ENCODE measurements at regions not wholly inside any gene's neighbourhood (a gene's known extent, or its start where the extent isn't known, plus 50 kb on each side); places are given as distances from the start of the nearest gene placed in this dataset.

DNA sequence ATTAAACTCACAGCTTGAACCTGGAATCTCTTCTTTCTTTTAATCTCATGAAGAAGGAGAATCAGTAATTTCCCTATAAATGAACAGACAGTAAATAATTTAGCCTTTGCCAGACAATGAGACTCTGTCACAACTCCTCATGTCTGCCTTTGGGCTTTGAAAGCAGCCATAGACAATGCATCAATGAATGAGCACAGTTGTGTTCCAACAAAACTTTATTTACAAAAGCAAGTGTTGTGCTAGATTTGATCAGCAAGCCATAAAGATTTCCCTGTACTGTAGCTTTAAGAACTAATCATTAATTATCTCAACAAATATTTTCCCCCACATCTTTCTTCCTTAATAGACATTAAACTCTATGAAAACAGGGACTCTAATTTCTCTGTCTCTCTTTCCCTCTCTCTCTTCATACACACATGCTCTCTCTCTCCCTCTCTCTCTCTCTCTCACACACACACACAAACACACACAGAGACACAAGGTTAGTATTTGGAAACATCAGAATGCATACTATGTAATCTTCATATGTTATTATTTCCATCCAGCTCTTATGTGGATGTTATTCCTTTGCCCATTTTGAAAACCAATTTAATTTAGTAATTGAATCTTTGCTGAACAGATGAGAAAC is 1209.8 kb upstream of the CDH6 start:
- Mint-ChIP-seq H3K9me3 (peaks cover 49% of the 10 kb centered on the region), H3K27ac (no peak overlapping the region), H3K4me1 (ENCODE audit: low read depth) (no peaks in the 10 kb centered on the region), H3K4me3 (no peak overlapping the region), H3K36me3 (ENCODE audit: low read depth) (no peaks in the 10 kb centered on the region), H3K27me3 (ENCODE audit: low read depth) (no peaks in the 10 kb centered on the region)
- DNase-seq (ENCODE audit: low spot score): no peak

DNA sequence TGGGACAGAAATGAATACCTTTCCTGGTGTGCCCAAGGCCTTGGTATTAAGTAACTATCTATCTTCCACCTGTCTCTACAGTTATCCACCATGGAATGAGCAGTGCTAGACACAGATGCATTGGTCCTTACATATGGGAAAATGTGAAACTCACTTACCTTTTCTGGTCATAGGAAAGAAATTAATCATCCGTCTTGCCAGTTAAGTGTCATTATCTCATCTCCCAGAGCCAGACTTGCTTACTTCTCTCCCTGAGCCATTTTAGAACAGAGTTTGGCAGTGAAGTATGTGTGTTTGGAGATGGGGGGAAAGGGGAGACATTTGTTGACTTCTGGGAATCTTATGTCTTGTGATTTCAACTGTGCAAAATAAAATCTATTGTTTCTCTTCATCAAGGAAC is 1211.0 kb upstream of the CDH6 start:
- Mint-ChIP-seq H3K4me3 (no peak overlapping the region), H3K27me3 (ENCODE audit: low read depth) (no peaks in the 10 kb centered on the region), H3K36me3 (ENCODE audit: low read depth) (no peaks in the 10 kb centered on the region), H3K27ac (no peak overlapping the region), H3K4me1 (ENCODE audit: low read depth) (no peaks in the 10 kb centered on the region), H3K9me3 (peaks cover 47% of the 10 kb centered on the region)
- DNase-seq (ENCODE audit: low spot score): no peak

DNA sequence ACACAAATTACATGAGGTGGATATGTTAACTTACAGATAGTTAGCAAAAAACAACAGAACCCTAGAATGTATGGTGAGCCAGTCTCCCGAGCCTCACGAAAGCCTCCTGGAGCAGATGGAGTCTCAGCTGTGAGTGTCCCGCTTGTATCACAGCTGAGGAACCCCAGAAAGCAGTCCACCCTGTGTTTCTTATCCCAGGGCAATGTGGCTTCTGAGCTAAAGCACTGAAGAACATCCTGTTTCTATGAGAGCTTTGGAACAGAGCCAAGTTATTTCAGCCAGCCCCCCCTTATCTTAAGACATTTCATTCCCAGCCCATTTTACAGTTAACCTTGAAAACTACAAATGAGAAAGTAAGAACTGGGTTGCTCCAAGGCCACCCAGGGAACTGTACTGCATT is 1220.9 kb upstream of the CDH6 start:
- H3K4me1 Mint-ChIP-seq (ENCODE audit: low read depth): no peaks in the 10 kb centered on the region
- H3K4me3 Mint-ChIP-seq: no peak overlapping the region

DNA sequence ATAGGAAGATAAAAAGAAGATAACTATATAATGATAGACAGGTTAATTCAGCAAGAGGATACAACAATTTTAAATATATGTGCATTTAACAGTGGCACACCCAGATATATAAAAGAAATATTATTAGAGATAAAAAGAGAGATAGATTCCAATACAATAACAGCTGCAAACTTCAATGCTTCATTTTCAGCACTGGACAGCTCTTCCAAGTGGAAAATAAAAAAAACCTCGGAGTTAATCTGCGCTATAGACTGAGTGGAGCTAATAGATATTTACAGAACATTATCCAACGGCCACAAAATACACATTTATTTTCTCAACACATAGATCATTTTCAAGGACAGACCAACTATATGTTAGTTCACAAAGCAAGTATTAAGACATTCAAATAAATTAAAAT is 1229.5 kb upstream of the CDH6 start:
- H3K36me3 Mint-ChIP-seq (ENCODE audit: low read depth): no peaks in the 10 kb centered on the region
- H3K9me3 Mint-ChIP-seq: peaks cover 67% of the 10 kb centered on the region
- H3K27me3 Mint-ChIP-seq (ENCODE audit: low read depth): no peaks in the 10 kb centered on the region
- no peak overlapping the region for H3K4me3 Mint-ChIP-seq
- H3K27ac Mint-ChIP-seq: no peak overlapping the region
- DNase-seq (ENCODE audit: low spot score): no peak
- no peaks in the 10 kb centered on the region for H3K4me1 Mint-ChIP-seq (ENCODE audit: low read depth)

More for the DNA sequence above, 1220.9 kb upstream of the CDH6 start:
- no peaks in the 10 kb centered on the region for H3K36me3 Mint-ChIP-seq (ENCODE audit: low read depth)
- peaks cover 28% of the 10 kb centered on the region for H3K9me3 Mint-ChIP-seq
- no peak for DNase-seq (ENCODE audit: low spot score)
- H3K27me3 Mint-ChIP-seq (ENCODE audit: low read depth): no peaks in the 10 kb centered on the region
- no peak overlapping the region for H3K27ac Mint-ChIP-seq

DNA sequence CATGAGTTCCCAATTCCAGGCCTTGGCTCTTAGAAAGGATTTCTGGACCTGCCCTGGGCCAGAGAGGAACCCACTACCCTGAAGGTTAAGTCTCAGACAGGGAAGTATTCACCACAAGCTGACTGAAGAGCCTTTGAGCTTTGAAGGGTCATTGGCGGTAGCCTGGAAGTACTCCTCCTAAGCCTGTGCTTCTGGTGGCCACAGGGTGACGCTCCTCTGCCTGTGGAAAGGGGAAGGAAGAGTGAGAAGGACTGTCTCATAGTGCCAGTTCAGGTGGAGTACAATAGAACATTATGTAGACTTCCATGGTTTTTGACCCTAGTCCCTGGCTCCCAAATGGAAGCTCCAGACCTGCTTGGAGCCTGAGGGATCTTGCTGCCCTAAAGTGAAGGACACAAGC is 1233.2 kb upstream of the CDH6 start:
- no peak overlapping the region for H3K27ac Mint-ChIP-seq
- H3K4me3 Mint-ChIP-seq: no peak overlapping the region
- peaks cover 55% of the 10 kb centered on the region for H3K9me3 Mint-ChIP-seq
- no peaks in the 10 kb centered on the region for H3K4me1 Mint-ChIP-seq (ENCODE audit: low read depth)
- no peaks in the 10 kb centered on the region for H3K27me3 Mint-ChIP-seq (ENCODE audit: low read depth)
- no peaks in the 10 kb centered on the region for H3K36me3 Mint-ChIP-seq (ENCODE audit: low read depth)
- no peak for DNase-seq (ENCODE audit: low spot score)

DNA sequence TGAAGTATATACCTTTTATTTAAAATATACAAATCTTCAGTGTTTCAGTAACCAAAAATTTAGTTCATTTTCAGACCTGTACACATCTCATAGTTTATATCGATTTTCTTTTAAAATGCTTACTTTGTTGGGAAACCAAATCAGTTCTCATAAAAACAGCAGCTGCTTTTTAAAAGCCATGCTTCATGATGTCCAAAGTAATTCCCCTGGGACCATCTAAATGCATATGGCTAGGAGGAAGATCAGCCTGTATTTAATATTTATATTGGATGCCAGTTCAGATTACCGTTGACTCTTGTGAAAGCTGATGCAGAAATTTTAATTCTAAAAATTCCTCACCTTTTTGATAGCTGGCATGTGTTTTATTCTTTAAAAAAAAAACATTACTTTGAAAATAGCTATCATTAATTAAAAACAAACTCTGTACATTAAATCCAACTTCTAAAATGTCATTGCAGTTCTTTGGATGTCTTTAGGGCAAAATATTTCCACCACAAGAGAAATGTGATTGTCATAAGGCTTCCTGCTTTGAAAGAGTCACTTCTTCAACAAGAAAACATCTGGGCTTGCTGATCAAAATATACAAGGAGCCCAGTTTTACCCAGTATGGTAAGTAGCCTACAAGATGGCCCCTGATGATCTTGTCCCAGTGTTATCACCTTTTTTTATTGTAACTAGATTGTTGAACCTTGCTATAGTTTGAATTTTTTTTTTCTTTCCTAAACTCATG is 1242.9 kb upstream of the CDH6 start:
- Mint-ChIP-seq H3K9me3 (peaks cover 9% of the 10 kb centered on the region), H3K4me3 (no peak overlapping the region), H3K27ac (no peak overlapping the region), H3K36me3 (ENCODE audit: low read depth) (no peaks in the 10 kb centered on the region), H3K4me1 (ENCODE audit: low read depth) (no peaks in the 10 kb centered on the region), H3K27me3 (ENCODE audit: low read depth) (no peaks in the 10 kb centered on the region)
- DNase-seq (ENCODE audit: low spot score): no peak

DNA sequence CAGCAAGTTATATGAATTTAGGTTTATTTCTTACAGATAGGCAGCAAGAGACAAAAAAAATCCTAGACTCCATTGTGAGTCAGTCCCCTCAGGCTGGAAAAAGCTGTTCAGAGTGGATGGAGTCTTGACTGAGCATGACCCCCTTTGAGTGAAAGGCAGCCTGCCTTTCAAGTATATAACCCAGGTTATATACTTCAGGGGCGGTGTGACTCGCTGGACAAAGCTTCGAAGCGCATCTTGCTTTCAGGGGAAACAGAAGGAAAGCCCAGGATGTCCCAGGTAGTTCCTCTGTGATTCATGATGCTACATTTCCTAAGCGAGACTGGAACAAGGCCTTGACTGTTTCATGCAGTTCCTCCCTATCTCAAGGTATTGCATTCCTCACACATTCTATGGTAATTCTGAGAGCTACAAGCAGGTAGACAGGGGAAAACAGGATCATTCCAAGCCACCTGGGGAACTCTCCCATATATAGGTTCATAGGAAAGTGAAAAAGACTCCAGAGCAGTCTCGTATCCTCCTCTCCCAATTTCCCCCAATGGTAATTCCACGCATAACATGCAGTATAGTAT is 1244.1 kb upstream of the CDH6 start:
- Mint-ChIP-seq H3K4me3 (no peak overlapping the region), H3K9me3 (peaks cover 9% of the 10 kb centered on the region), H3K4me1 (ENCODE audit: low read depth) (no peaks in the 10 kb centered on the region), H3K27me3 (ENCODE audit: low read depth) (no peaks in the 10 kb centered on the region), H3K27ac (no peak overlapping the region), H3K36me3 (ENCODE audit: low read depth) (no peaks in the 10 kb centered on the region)
- no peak for DNase-seq (ENCODE audit: low spot score)

DNA sequence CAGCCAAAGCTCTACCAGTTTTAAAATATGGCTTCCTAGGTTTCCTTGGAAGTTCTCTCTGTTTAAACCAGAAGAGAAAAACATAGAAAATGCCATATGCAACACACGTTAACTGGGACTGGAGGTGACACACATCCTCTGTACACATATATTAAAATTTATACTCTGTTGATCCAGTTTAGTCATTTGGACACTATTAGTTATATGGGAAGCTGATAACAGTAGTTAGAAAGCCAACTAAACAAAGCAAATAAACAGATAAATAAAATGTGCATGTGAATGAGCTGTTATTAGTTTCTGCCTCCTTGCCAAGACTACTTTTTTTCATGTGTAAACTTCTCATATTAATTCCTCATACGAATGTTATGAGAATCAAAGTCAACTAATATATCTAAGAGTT is 1249.2 kb upstream of the CDH6 start:
- Mint-ChIP-seq H3K4me3 (no peak overlapping the region), H3K27ac (no peak overlapping the region), H3K9me3 (peaks cover 18% of the 10 kb centered on the region), H3K27me3 (ENCODE audit: low read depth) (no peaks in the 10 kb centered on the region), H3K36me3 (ENCODE audit: low read depth) (no peaks in the 10 kb centered on the region), H3K4me1 (ENCODE audit: low read depth) (no peaks in the 10 kb centered on the region)
- DNase-seq (ENCODE audit: low spot score): no peak

DNA sequence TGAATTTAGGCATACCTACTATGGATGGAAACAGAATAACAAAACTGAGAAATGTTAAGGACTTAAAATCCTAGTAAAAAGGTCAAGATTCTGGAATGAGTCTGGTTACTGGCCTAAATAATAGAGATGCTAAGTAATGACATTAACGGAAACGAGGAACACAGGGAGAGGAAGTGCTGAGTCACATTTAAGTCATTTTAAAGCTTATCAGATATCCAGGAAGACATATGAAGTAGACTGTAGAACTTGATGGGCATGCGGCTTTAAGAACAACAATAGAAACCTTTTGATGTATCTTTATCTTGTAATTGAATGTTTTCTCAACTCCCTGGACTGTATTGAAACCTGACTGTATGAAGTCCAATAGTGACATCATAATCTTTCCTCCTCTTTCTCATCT is 1251.4 kb upstream of the CDH6 start:
- H3K4me3 Mint-ChIP-seq: no peak overlapping the region
- no peaks in the 10 kb centered on the region for H3K36me3 Mint-ChIP-seq (ENCODE audit: low read depth)
- no peaks in the 10 kb centered on the region for H3K4me1 Mint-ChIP-seq (ENCODE audit: low read depth)
- peaks cover 24% of the 10 kb centered on the region for H3K9me3 Mint-ChIP-seq
- H3K27ac Mint-ChIP-seq: no peak overlapping the region
- DNase-seq (ENCODE audit: low spot score): no peak
- H3K27me3 Mint-ChIP-seq (ENCODE audit: low read depth): no peaks in the 10 kb centered on the region

DNA sequence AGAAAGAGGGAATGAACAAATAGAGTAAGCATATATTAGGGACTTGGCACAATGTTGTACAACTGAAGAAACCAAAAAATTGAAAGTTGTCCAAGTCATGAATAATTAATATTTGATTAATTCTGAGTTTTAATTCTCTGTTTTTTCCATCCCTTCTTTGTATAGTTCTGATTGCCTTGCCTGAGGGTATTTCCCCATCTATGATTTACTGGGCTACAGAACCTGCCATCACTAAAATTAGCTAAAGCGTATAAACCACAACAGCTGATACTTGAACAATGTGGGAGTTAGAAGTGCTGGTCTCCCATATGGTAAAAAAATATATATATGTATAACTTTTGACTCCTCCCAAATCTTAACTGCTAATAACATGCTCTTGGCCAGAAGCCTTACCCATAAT is 1253.5 kb upstream of the CDH6 start:
- no peak overlapping the region for H3K27ac Mint-ChIP-seq
- no peaks in the 10 kb centered on the region for H3K36me3 Mint-ChIP-seq (ENCODE audit: low read depth)
- H3K4me1 Mint-ChIP-seq (ENCODE audit: low read depth): no peaks in the 10 kb centered on the region
- H3K4me3 Mint-ChIP-seq: no peak overlapping the region
- no peak for DNase-seq (ENCODE audit: low spot score)
- peaks cover 24% of the 10 kb centered on the region for H3K9me3 Mint-ChIP-seq
- no peaks in the 10 kb centered on the region for H3K27me3 Mint-ChIP-seq (ENCODE audit: low read depth)

DNA sequence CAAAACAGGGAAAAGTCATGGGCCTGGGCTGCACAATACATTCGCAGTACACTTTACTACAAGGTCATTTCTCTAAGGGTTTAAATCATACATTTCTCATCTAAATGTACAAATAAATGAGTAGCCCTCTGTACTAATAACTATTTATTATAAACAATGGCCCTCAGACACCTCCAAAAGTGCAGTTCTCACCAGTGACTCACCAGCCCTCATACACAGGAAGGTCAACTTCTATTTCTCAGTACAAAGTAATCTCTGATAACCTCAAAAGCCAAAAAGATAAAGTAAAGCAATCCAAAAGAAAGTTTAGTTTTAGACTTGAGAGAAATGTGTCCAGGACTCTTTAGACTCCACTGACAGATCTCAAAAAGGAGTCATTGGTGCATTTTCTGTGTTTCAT is 1258.1 kb upstream of the CDH6 start:
- H3K27me3 Mint-ChIP-seq (ENCODE audit: low read depth): no peaks in the 10 kb centered on the region
- peaks cover 10% of the 10 kb centered on the region for H3K9me3 Mint-ChIP-seq
- no peak overlapping the region for H3K4me3 Mint-ChIP-seq
- H3K36me3 Mint-ChIP-seq (ENCODE audit: low read depth): no peaks in the 10 kb centered on the region
- no peak overlapping the region for H3K27ac Mint-ChIP-seq
- H3K4me1 Mint-ChIP-seq (ENCODE audit: low read depth): no peaks in the 10 kb centered on the region
- DNase-seq (ENCODE audit: low spot score): no peak

DNA sequence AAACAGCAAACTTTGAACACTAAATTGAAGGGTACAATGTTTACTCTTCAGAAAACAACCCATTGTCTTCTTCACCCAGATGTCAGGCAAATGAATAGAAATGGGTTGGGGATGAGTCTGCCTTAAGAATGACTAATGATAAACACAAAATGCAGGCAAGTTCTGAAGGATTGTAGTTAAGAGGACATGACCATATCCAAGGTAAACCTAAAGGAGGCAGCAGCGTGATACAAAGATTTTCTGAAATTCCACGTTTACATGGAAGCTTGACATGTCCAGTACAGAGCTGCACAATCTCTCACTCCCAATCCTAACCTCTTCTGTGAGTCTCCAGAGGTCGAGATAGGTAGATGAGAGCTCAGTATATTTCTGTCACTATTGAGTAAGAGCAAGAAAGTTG is 1263.2 kb upstream of the CDH6 start:
- H3K9me3 Mint-ChIP-seq: peaks cover 13% of the 10 kb centered on the region
- DNase-seq (ENCODE audit: low spot score): no peak
- H3K36me3 Mint-ChIP-seq (ENCODE audit: low read depth): no peaks in the 10 kb centered on the region
- no peaks in the 10 kb centered on the region for H3K4me1 Mint-ChIP-seq (ENCODE audit: low read depth)
- H3K27ac Mint-ChIP-seq: no peak overlapping the region
- H3K4me3 Mint-ChIP-seq: no peak overlapping the region
- H3K27me3 Mint-ChIP-seq (ENCODE audit: low read depth): no peaks in the 10 kb centered on the region

DNA sequence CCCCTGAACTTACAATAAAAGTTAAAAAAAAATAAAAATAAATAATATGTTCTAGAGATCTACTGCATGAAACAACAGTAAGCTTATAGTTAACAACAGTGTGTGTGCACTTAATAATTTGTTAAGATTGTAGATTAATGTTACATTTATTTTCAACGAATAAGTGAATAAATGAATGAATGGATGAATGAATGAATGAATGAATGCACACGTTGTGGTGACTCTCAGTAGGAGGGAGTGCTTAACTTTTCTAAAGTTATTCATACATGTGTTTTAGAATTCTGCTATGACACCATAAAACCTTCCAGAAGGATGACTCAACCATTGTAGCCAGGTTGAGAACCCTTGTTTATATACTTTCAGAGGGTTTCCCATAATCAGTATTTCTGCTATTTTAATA is 1269.4 kb upstream of the CDH6 start:
- Mint-ChIP-seq H3K36me3 (ENCODE audit: low read depth) (no peaks in the 10 kb centered on the region), H3K9me3 (peaks cover 20% of the 10 kb centered on the region)

DNA sequence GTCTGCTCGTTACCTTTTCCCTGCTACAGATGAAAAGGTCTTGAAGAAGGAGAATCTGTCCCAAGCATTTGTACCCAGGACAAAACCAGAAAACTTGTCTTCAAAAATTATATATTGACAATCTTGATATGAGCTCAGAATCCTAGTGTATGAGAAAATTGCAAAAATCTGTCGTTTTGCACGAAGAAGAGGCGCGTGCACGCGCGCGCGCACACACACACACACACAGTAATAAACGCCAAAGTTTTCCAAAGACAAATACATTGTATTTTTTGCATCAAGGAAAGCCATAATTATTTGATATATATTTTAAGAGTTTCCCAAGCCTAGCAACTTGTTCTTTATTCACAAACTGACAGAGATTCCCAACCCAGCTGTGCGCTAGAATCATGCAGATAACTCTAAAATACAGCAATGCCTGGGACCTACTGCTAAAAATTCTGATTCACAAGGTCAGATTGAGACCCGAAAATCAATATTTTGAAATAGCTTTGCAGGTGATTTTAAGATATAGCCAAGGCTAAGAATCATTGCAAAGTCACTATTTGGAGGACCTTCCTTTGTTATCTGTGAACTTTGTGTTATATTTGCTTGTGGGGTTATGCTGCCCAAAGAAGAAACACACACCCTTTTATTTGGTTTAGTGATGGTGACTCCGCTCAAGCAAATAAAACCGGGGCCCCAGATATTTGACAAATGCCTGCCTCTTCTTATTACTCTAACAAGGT is 1287.7 kb upstream of the CDH6 start:
- no peak overlapping the region for H3K4me3 Mint-ChIP-seq
- H3K27ac Mint-ChIP-seq: no peak overlapping the region
- DNase-seq (ENCODE audit: low spot score): no peak
- no peaks in the 10 kb centered on the region for H3K36me3 Mint-ChIP-seq (ENCODE audit: low read depth)
- H3K27me3 Mint-ChIP-seq (ENCODE audit: low read depth): no peaks in the 10 kb centered on the region
- peaks cover 34% of the 10 kb centered on the region for H3K9me3 Mint-ChIP-seq
- no peaks in the 10 kb centered on the region for H3K4me1 Mint-ChIP-seq (ENCODE audit: low read depth)

More for the DNA sequence above, 1269.4 kb upstream of the CDH6 start:
- no peak for DNase-seq (ENCODE audit: low spot score)
- no peak overlapping the region for H3K27ac Mint-ChIP-seq
- H3K4me3 Mint-ChIP-seq: no peak overlapping the region
- no peaks in the 10 kb centered on the region for H3K4me1 Mint-ChIP-seq (ENCODE audit: low read depth)
- H3K27me3 Mint-ChIP-seq (ENCODE audit: low read depth): no peaks in the 10 kb centered on the region
